Epithelial cell of proximal tubule (primary cell): ENCODE measurements at regions not wholly inside any gene's neighbourhood (a gene's known extent, or its start where the extent isn't known, plus 50 kb on each side); places are given as distances from the start of the nearest gene placed in this dataset.
A peak's percentile ranks its signal among the peaks of the same experiment; 100 is the strongest.

ENCODE experiments used
- DNase-seq: peaks from one replicate; pipeline ENCODE4 v3.0.0-alpha.2; 2011; ENCODE audit warnings: low read depth
- H3K4me3 ChIP-seq: 2 replicates; pipeline ENCODE4 v1.5.1; 2011; ENCODE audit warnings: low read depth, mild to moderate bottlenecking, low read length
- TF ChIP-seq, protein P1 (sequence below): conservative IDR thresholded peaks from 2 replicates; pipeline ENCODE4 v1.5.1; 2012; ENCODE audit warnings: low read depth, mild to moderate bottlenecking, low read length

- no peak for DNase-seq
- TF ChIP-seq, protein P1, sequence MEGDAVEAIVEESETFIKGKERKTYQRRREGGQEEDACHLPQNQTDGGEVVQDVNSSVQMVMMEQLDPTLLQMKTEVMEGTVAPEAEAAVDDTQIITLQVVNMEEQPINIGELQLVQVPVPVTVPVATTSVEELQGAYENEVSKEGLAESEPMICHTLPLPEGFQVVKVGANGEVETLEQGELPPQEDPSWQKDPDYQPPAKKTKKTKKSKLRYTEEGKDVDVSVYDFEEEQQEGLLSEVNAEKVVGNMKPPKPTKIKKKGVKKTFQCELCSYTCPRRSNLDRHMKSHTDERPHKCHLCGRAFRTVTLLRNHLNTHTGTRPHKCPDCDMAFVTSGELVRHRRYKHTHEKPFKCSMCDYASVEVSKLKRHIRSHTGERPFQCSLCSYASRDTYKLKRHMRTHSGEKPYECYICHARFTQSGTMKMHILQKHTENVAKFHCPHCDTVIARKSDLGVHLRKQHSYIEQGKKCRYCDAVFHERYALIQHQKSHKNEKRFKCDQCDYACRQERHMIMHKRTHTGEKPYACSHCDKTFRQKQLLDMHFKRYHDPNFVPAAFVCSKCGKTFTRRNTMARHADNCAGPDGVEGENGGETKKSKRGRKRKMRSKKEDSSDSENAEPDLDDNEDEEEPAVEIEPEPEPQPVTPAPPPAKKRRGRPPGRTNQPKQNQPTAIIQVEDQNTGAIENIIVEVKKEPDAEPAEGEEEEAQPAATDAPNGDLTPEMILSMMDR = no peak
- H3K4me3 ChIP-seq = no peak overlapping the region
Measured at GRCh38 chr3:197376020-197376419, 77.6 kb upstream of the DLG1 start.

GRCh38 chr3:197375001-197375441 lies 76.6 kb upstream of the DLG1 start:
- no peak for DNase-seq
- TF ChIP-seq, protein P1 = no peak
- H3K4me3 ChIP-seq = no peak overlapping the region

GRCh38 chr3:197373096-197373495 lies 74.7 kb upstream of the DLG1 start:
- TF ChIP-seq, protein P1 = no peak
- DNase-seq = no peak

DNA sequence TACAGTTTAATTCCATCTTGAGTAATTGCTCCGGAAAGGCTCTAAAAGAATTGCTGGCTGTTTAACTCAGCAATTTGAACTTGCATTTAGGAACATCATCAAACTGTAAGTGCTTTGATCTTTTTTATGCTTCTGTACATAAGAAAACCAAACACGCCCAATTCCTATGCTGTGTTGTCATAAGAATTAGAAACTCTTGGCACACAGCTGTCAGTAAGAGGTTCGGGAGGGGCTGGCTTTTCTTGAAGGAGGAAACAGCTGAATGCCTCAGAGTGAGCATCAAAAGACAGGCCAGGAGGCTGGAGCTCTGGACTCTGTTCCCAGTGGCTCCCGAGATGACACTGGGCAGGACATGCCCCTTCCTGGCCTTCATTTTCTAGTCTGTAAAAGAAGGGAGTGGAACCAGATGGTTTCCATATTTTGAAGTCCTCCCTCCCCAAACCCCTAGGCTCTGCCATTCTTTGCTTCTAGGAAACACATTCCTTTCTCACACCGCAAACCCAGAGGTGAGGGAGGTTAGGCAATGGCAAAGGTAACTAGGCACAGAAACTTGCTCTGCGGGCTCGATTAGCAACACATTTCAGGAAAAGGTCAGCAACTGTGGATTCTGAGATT lies 73.7 kb upstream of the DLG1 start:
- H3K4me3 ChIP-seq = no peak overlapping the region
- peak; percentile 68 for DNase-seq
- TF ChIP-seq, protein P1 = no peak

More at GRCh38 chr3:197373096-197373495, 74.7 kb upstream of the DLG1 start:
- no peak overlapping the region for H3K4me3 ChIP-seq

DNA sequence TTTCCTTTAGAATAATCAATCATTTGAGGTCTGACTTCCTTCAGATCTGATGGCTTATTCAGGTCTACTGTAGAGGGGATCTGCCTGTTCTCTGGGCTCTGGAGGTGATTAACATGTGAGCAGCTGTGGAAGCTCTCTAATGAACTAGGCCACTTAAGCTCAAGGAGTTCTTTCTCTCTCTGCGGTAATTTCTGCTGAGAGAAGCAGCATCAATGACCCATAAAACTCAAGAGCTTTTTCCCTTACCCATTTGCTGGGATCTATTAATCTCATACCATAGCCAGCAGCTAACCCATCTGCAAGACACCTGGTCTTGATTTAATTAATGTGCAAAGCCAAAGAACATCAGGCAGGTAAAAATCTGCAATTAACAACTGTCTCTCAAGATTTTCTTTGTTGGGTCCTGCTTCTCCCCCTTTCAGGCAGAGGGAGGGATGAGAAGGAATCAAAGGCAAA lies 73.2 kb upstream of the DLG1 start:
- DNase-seq = no peak
- H3K4me3 ChIP-seq = no peak overlapping the region
- TF ChIP-seq, protein P1 = no peak

- no peak for DNase-seq
- TF ChIP-seq, protein P1 = no peak
- H3K4me3 ChIP-seq = no peak overlapping the region
Measured at GRCh38 chr3:197369545-197369944, 71.1 kb upstream of the DLG1 start.

DNA sequence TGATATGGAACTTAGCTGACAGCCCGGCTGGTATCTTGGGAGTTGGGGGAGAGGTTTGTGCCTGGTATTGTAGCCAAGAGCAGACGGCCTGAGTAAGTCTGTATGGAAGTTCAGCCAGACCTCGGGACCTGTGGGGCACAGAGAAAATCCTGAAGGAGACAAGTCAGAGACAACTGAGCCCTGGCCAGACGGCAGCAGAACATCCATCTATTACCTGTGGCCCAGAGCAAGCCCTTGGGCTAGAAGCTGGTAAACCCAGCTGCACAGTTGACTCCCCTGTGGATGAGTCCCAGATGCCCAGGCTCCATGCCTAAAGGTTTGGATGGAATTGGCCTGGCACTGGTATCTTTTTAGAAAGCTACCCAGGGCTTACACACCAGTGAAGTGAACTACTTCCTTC lies 70.4 kb upstream of the DLG1 start:
- TF ChIP-seq, protein P1 = no peak
- H3K4me3 ChIP-seq = no peak overlapping the region
- DNase-seq = no peak
